Caco-2 (cell line): ENCODE measurements at regions not wholly inside any gene's neighbourhood (a gene's known extent, or its start where the extent isn't known, plus 50 kb on each side); places are given as distances from the start of the nearest gene placed in this dataset.

Experiments used
- BruUV-seq: library from RNA; stranded (reverse); fragments of 400-500 nt; replicated peaks from 2 replicates; lab custom pipeline; 2021; lab: Mats Ljungman, UMichigan
- CTCF ChIA-PET: fragments of 300-600 bp; sonication (Branson Sonifier 250); formaldehyde crosslinking; loops from one replicate; lab custom pipeline; 2022; ENCODE audit warnings: antibody characterized with exemption; lab: Charles Lee
- POLR2A ChIA-PET: fragments of 300-600 bp; sonication (Branson Sonifier 250); formaldehyde crosslinking; loops from one replicate; lab custom pipeline; 2022; ENCODE audit warnings: antibody characterized with exemption; lab: Charles Lee
- DNase-seq, 2 experiments: peaks; one replicate each; pipeline versions ENCODE4 v3.0.0 to v3.0.0-alpha.2; 2020 to 2022
- H3K27me3 ChIP-seq: replicated peaks from 2 replicates; pipeline ENCODE4 v1.6.0; 2011; ENCODE audit warnings: low read length; ENCODE audit not compliant: control insufficient read depth, insufficient read depth
- H3K36me3 ChIP-seq: 2 replicates; pipeline ENCODE4 v1.5.1; 2011; ENCODE audit warnings: low read length; ENCODE audit not compliant: control insufficient read depth, insufficient read depth
- H3K4me1 ChIP-seq: fragments of 250-450 bp; sonication (Bioruptor Pico); 2 replicates; pipeline ENCODE4 v1.5.1; 2020; ENCODE audit warnings: mild to moderate bottlenecking
- H3K4me3 ChIP-seq: 2 replicates; pipeline ENCODE4 v1.5.1; 2011; ENCODE audit warnings: low read depth, mild to moderate bottlenecking, control low read depth, low read length
- H3K9me3 ChIP-seq: fragments of 250-450 bp; sonication (Bioruptor Pico); 2 replicates; pipeline ENCODE4 v1.5.1; 2020; ENCODE audit warnings: mild to moderate bottlenecking, moderate library complexity
- H3K27ac Mint-ChIP-seq: one replicate; pipeline ENCODE4 v1.8.0; 2022; ENCODE audit warnings: mixed read lengths; ENCODE audit not compliant: unreplicated experiment
- H3K27me3 Mint-ChIP-seq: one replicate; pipeline ENCODE4 v1.8.0; 2022; ENCODE audit warnings: mixed read lengths; ENCODE audit not compliant: insufficient read depth, unreplicated experiment
- H3K36me3 Mint-ChIP-seq: one replicate; pipeline ENCODE4 v1.8.0; 2022; ENCODE audit warnings: mild to moderate bottlenecking, mixed read lengths; ENCODE audit not compliant: insufficient read depth, unreplicated experiment
- H3K4me1 Mint-ChIP-seq: one replicate; pipeline ENCODE4 v1.8.0; 2022; ENCODE audit warnings: low read depth, mixed read lengths; ENCODE audit not compliant: unreplicated experiment
- H3K4me3 Mint-ChIP-seq: one replicate; pipeline ENCODE4 v1.8.0; 2022; ENCODE audit warnings: mild to moderate bottlenecking, moderate library complexity, mixed read lengths; ENCODE audit not compliant: unreplicated experiment
- H3K9me3 Mint-ChIP-seq: one replicate; pipeline ENCODE4 v1.8.0; 2022; ENCODE audit warnings: mixed read lengths; ENCODE audit not compliant: unreplicated experiment
- CTCF ChIP-seq, 2 experiments: fragments of 200-600 bp in 1 of 2; IDR thresholded peaks; 1 replicate in 1 of 2; 2 replicates in 1 of 2; pipeline versions ENCODE4 v1.5.1 to v1.8.0; 2011 to 2022; ENCODE audit warnings: antibody characterized with exemption in 1 of 2, control low read depth in 1 of 2, inconsistent platforms in 1 of 2, low read depth in 1 of 2, low read length in 1 of 2, mild to moderate bottlenecking in 1 of 2, moderate library complexity in 1 of 2; ENCODE audit not compliant: insufficient read depth in 1 of 2, severe bottlenecking in 1 of 2, unreplicated experiment in 1 of 2
- intact Hi-C: fragments of 100-400 bp; cut with micrococcal nuclease; formaldehyde crosslinking; loops from one replicate; pipeline ENCODE4 v1.10.0; 2022; ENCODE audit not compliant: unreplicated experiment

- no TSS peak for BruUV-seq
- Mint-ChIP-seq H3K9me3 (no peaks in the 10 kb centered on the region), H3K4me3 (no peak overlapping the region), H3K4me1 (peaks cover 6% of the 10 kb centered on the region), H3K36me3 (no peaks in the 10 kb centered on the region), H3K27me3 (peaks cover 2% of the 10 kb centered on the region), H3K27ac (no peak overlapping the region)
- Histone ChIP-seq H3K27me3 (no peaks in the 10 kb centered on the region; the same call in 1 of the 2 replicates), H3K4me1 (peaks cover 4% of the 10 kb centered on the region), H3K4me3 (no peak overlapping the region), H3K9me3 (no peaks in the 10 kb centered on the region), H3K36me3 (no peaks in the 10 kb centered on the region)
- DNase-seq: no peak
- CTCF ChIA-PET: no interaction called here
- no peak for TF ChIP-seq CTCF (IDR thresholded peaks at IDR 0.05; ENCODE audit: insufficient read depth in 1 of 2, low read depth in 1 of 2, low read length in 1 of 2, severe bottlenecking in 1 of 2, unreplicated experiment in 1 of 2)
- POLR2A ChIA-PET: no interaction called here
- intact Hi-C loops: no loop called here
Observed at GRCh38 chr2:66701251-66701650, 266.3 kb downstream of the MEIS1 start.

- H3K27me3 Mint-ChIP-seq: peaks cover 2% of the 10 kb centered on the region
- H3K4me1 Mint-ChIP-seq: peaks cover 6% of the 10 kb centered on the region
- no TSS peak for BruUV-seq
- no peak for TF ChIP-seq CTCF (IDR thresholded peaks at IDR 0.05; ENCODE audit: insufficient read depth in 1 of 2, low read depth in 1 of 2, low read length in 1 of 2, severe bottlenecking in 1 of 2, unreplicated experiment in 1 of 2)
- Histone ChIP-seq H3K27me3 (no peaks in the 10 kb centered on the region; the same call in 1 of the 2 replicates), H3K36me3 (no peaks in the 10 kb centered on the region), H3K9me3 (no peaks in the 10 kb centered on the region), H3K4me1 (peaks cover 4% of the 10 kb centered on the region), H3K4me3 (no peak overlapping the region)
- ChIA-PET POLR2A (no interaction called here), CTCF (no interaction called here)
- DNase-seq: no peak
- H3K36me3 Mint-ChIP-seq: no peaks in the 10 kb centered on the region
- intact Hi-C loops: no loop called here
- H3K27ac Mint-ChIP-seq: no peak overlapping the region
- no peak overlapping the region for H3K4me3 Mint-ChIP-seq
- H3K9me3 Mint-ChIP-seq: no peaks in the 10 kb centered on the region
Observed at GRCh38 chr2:66701656-66702055, 266.7 kb downstream of the MEIS1 start.

GRCh38 chr2:66702301-66702700 lies 267.4 kb downstream of the MEIS1 start:
- Histone ChIP-seq H3K4me1 (peaks cover 4% of the 10 kb centered on the region), H3K36me3 (no peaks in the 10 kb centered on the region), H3K4me3 (no peak overlapping the region), H3K9me3 (no peaks in the 10 kb centered on the region), H3K27me3 (no peaks in the 10 kb centered on the region; the same call in 1 of the 2 replicates)
- no peaks in the 10 kb centered on the region for H3K36me3 Mint-ChIP-seq
- H3K4me3 Mint-ChIP-seq: no peak overlapping the region
- H3K4me1 Mint-ChIP-seq: peaks cover 6% of the 10 kb centered on the region
- ChIA-PET POLR2A (no interaction called here), CTCF (no interaction called here)
- peaks cover 2% of the 10 kb centered on the region for H3K27me3 Mint-ChIP-seq
- no peak for TF ChIP-seq CTCF (IDR thresholded peaks at IDR 0.05; ENCODE audit: insufficient read depth in 1 of 2, low read depth in 1 of 2, low read length in 1 of 2, severe bottlenecking in 1 of 2, unreplicated experiment in 1 of 2)
- no TSS peak for BruUV-seq
- intact Hi-C loops: no loop called here
- no peak overlapping the region for H3K27ac Mint-ChIP-seq
- no peaks in the 10 kb centered on the region for H3K9me3 Mint-ChIP-seq
- DNase-seq: no peak
